GM18907 (cell line): ENCODE measurements at regions not wholly inside any gene's neighbourhood (a gene's known extent, or its start where the extent isn't known, plus 50 kb on each side); places are given as distances from the start of the nearest gene placed in this dataset.
A peak's percentile ranks its signal among the peaks of the same experiment; 100 is the strongest.

ENCODE experiments used
- ATAC-seq: cut with Tn5 transposase; IDR thresholded peaks from one replicate; pipeline ENCODE4 v1.9.1; 2021; ENCODE audit warnings: mild to moderate bottlenecking, moderate library complexity; ENCODE audit not compliant: unreplicated experiment

DNA sequence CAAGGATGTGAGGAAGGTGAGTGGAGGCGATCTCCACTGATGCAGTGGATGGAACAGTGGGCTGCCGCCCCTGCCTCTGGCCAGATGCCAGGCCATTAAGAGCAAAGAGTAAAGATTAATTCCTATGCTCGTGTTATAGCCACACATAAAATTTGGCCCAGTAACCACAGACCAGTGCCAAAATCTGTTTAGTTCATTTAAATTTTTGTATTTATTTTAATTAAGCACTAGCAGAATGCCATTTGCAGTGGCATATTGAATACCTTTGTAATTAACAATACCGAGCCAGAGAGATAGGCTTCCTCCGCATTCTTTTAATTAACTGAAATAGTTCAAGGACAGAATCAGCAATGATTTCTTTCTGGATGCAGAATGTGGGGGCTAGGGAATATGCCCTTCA lies 179.8 kb downstream of the MED10 start:
- ATAC-seq = no peak

DNA sequence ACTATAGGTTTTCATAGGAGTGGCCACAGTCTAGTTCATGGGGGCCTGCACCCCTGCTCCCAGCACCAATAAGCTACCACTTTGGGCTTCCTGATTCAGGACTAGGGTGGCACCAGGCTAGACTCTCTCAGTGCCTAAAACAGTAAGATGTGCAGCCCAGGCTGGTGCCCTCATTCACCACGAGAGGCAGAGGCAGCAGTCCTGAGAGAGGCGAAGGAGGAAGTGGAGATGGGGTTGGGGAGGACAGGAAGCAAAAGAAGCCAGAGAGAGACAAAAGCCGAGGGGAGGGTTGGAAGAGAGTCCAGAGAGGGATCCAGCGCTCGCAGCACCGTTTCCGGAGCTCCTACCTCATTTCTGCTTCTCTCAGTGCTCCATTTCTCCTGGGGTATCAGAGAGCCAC lies 180.9 kb downstream of the MED10 start:
- no peak for ATAC-seq

DNA sequence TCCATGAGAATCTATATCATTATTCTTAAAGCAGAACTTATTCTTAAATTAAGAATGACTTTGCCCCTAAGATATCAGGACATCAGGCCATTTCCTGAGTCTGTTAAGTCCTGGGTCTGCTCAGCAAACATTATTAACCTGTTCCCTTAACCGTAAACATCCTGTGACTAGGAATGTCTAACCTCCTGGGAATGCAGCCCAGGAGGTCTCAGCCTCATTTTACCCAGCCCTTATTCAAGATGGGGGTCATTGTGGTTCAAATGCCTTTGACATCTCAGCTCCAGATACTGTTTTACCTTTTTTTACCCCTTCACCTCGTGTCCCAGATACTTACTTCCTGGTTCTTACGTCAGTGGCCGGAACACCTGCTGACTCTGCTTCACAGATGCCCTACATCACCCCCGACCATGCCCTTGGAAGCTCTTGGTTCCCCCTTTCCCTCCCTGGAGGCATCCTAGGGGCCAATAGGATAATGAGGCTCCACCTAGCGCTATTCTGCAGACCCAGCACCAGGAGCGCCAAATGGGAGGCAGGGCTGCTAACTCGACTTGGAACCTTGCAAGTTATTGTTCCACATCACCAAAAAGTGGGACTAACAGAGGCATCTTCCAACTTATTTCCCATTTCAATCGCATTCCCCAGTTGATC lies 182.5 kb downstream of the MED10 start:
- no peak for ATAC-seq

DNA sequence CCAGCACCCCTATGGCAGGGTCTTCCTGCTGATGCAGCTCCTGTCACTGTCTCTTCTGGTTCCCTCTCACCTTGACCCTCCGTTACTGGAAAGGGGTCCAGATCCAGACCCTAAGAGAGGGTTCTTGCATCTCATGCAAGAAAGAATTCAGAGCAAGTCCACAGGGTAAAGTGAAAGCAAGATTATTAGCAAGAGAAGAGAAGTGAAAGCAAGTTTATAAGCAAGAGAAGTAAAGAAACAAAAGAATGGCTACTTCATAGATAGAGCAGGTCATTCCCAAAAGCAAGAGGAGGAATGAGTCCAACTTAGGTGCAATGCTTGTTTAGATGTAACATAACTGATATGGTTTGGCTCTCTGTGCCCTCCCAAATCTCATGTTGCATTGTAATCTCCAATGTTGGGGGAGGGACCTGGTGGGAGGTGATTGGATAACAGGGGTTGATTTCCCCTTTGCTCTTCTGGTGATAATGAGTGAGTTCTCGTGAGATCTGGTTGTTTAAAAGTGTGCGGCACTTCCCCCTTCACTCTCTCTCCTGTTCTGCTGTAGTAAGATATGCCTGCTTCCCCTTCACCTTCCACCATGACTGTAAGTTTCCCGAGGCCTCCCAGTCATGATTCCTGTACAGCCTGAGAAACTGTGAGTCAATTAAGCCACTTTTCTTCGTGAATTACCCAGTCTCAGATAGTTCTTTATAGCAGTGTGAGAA lies 183.3 kb downstream of the MED10 start:
- ATAC-seq = no peak

DNA sequence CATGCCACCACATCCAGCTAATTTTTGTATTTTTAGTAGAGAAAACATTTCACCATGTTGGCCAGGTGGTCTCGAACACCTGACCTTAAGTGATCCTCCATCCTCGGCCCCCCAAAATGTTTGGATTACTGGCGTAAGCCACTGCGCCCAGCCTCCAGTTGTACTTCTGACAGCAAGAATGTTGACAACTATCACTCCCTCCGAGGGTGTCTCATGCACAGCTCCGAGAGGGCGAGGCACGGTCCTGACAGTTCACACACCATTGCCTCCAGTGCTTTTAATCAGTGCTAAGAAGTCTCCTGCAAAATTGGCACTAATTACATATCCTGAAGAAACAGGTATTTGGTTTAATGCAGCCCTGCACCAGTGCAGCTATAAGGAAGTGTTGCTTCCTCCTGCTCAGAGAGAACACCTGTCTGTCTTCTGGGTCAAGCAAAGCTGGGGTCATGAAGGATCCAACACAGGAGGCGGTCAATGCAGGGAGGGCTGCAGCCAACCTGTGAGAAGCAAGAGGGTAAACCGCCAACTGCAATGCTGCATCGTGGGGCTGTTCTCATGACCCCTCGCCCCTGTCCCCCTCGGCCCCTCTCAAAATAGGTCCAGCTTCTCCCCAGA lies 184.0 kb downstream of the MED10 start:
- no peak for ATAC-seq

DNA sequence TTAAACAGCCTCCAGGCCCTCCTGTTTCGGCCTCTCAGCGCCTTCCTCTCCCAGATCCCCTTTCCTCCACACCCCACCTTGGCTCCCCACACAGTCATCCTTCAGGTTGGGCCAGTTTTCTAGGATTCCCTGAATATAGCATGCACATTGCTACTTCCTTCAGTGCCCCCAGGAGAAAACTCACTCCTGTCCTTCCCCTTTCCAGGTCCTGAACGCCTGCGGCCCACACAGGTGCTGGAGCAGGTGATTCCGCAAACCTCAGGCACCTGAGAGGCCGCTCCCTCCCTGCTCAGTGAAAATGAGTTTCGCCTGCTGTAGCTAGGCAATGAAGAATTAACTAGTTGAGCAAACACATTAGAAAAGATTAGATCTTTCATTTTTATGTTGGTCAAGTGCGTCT lies 185.0 kb downstream of the MED10 start:
- no peak for ATAC-seq

DNA sequence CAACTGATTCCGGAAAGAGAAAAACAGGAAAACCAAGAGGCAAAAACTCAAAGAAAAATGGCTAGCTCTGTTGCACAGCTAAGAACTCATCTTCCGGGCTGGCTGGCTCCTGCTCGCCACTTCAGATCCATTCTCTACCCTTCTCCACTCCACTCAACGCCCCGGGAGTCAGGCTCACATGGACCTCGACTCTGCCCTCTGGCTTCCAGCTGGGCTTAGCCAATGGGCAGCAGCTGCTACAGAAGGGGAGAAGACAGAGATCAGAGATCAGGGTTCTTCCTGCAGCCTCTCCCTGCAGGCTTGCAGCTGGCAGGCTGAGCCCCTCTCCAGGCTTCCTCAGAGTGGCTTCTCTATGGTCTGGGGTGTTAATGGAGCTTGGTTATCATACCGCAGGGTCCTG lies 187.5 kb downstream of the MED10 start:
- ATAC-seq = no peak

DNA sequence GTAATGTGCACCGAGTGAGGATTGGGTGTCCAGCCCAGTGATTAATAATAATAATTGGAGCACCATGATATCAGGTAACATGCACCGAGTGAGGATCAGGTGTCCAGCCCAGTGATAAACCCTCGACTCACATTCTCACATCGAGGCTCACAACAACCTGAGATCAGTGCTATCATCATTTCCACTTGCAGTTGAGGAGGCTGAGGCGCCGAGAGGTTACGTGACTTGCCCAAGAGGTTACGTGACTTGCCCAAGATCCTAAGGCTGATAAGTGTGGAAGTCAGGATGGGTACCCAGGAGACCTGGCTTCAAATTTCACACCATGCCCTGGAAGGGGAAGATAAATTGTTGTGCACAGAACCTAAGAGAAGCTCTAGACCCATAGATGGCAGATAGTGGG lies 189.4 kb downstream of the MED10 start:
- no peak for ATAC-seq

DNA sequence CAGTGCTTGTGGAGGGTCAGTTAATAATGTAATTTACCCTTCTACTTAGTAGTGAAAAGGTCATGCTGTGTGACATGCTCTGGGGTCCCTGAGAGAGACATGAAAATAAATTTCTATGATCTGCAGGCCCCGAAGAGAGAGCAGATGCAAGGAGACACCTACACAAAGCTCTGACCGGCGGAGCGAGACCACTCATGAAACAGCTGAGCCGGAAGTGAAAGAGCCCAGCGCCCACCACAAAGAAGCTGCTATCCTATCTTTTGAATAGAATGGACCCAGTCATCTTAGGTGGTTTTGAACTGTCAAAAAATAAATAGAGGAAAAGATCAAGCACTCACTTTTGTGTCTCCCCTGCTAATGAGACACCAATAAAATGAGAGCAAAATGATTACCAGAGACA lies 190.0 kb downstream of the MED10 start:
- ATAC-seq = peak; percentile 98

DNA sequence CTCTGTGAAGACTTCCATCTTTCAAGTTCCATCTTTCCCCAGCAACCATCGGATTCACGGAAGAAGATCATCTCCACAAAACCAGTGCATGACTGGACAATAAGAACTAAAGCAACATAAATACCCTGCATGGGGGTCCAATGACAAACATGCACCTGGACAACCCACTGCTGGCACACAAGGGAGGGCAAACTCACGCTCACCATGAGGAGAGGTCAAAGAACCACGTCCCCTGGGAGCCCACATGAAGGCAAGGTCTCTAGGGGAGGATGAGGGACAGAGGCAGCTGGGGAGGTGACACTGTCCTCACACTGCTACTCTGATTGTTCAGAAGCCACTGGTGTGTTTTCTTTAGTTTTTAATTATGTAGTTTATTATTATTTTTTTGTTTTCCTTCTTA lies 190.8 kb downstream of the MED10 start:
- ATAC-seq = no peak

DNA sequence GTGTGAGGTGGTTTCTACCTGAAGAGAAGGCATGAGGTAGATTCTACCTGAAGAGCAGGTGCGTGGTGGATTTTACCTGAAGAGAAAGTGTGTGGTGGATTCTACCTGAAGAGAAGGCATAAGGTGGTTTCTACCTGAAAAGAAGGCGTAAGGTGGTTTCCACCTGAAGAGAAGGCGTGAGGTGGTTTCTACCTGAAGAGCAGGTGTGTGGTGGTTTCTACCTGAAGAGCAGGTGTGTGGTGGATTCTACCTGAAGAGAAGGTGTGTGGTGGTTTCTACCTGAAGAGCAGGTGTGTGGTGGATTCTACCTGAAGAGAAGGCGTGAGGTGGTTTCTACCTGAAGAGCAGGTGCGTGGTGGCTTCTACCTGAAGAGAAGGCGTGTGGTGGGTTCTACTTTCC lies 192.8 kb downstream of the MED10 start:
- ATAC-seq = no peak

DNA sequence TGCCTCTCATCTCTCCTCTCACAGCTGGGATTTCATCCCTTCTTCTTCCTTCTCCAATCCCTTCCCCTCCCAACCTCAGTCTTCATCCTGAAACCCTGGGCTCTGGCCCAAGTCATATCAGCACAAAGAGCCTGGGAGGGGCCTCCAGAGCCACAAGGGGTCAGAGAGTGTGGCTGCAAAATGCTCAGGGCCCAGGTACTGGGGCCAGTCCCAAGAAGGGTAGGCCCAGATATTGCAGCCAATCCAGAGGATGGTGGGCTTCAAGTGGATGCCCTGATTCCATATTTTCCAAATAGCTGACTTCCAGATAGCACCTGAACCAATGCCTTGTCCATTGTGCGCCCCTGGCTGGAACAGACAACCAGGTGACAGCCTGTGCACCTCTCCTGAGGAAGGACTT lies 193.9 kb downstream of the MED10 start:
- no peak for ATAC-seq

DNA sequence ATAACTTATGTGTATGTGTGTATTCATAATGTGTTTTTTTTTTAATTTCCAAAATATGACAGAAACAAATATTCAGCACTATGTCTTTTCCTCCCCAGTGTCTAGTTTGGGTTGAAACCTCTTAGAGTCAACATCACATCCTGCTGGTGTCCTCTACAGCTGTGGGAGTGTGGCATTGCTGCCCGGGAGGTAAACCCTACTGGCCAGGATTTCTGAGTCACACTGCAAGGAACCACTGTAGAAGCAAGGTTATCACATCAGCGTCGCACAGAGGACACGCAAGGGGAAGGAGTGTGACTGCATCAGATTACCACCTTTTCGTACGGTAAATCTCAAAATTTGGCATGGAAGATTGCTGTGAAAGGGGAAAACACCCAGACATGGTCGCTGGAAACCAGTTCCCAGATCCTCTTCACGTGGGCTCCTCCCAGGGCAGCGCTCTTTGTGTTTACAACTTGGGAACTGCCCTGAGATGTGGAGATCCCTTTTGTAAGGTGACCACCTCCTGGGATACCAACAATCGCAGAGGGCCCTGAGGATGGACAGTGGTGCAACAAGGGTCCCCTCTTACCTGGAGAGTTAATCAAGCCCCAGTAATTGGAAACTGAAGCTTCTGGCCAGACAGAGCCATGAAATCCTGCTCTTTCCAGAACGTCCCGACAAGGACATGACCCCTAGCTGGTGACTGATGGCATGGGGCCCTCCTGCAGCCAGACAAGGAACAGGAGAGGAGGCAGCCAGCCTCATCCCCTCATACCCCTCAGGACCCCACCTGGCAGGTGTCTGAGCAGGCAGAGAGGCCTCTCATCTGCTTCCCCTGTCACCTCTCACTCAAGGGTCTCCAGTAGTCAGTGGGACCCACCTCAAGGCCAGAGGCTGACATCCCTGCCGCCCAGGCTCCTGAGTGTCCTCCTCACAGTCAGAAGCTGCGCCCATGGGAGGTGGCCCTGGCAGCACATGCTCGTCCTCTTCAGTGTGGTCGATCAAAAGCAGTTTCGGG lies 194.7 kb downstream of the MED10 start:
- no peak for ATAC-seq

DNA sequence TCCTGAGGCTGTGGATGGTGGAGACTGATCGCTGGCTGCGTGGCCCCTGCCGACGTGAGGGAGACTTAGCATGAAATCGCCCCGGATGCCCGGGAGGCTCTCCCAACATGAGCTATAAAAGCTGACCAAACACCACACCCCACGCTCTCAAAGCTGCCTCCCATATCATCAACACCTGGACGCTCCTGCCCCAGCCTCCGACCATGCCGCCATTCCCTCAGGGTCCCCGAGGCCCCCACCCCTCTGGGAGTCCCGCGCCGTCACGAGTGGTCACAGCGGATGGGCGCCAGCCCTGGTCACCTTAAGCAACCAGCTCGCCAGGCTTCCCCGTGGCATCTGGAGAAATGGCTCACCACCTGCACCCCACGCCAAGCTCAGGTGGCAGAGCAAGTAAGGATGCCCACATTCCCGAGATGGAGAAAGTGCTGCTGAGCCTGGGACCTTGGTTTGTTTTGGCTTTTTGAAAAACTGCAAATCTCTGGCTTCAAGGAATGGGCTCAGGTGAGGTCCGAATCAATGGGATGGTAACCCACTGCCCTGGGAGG lies 196.0 kb downstream of the MED10 start:
- no peak for ATAC-seq

DNA sequence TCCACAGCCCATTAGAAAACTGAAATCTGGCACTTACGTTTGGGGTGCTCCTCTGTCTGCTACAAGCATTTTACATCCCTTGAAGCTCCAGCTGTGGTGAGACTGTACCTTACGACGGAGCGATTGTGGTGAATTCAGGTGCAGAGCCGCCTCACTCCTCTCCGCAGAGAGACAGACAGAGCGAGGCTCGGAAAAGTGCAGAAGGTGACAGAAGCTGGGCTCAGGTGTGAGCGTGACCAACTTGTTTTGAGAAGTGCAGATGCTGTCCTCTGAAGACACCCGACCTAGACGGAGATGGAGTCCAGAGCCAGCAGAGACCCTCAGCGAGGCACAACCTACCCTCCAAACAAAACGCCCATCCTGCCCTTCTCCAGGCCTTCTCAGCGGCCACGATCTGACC lies 196.5 kb downstream of the MED10 start:
- ATAC-seq = no peak

DNA sequence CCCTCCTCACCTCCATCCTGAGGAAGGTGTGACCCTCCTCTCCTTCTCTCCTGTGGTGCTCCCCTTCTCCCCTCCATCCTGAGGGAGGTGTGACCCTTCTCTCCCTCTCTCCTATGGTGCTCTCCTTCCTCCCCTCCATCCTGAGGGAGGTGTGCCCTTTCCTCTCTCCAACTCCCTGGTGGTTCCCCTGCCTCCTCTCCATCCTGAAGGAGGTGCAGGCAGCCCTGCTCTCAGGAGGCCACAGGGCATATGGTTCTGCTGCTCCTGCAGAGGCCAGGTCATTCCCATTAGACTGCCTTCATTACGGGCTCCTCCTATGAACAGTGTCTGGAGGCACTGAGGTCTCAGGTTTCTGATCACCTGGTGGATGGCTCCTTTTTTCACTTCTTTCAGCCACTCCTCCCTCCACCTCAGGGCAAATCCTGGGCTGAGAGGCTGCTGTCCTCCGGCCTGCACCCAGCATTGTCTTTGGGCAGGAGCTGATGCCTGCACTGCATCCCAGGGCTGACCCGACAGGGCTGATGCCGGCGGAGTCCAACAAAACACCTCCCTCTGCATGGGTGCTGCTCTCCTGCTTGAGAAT lies 197.1 kb downstream of the MED10 start:
- no peak for ATAC-seq

DNA sequence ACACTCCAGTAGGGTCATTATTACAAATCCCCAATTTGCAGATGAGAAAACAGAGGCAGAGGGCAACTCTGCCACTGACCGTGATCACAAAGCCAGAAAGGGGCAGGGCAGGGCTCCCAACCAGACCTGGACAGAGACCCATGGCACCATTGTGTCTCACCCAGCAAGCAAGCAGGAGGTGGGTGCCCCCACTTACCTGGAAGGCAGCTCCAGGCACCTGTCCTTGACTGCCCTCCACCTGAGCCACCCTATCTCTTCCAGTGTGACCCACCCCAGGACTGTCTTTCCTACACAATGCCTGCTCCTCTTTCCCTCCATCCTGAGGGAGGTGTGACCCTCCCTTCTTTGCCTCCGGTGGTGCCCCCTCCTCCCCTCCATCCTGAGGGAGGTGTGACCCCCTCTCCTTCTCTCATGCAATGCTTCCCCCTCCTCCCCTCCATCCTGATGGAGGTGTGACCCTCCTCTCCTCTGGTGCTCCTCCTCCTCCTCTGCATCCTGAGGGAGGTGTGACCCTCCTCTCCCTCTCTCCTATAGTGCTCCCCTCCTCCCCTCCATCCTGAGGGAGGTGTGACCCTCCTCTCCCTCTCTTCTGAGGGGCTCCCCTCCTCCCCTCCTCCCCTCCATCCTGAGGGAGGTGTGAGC lies 198.0 kb downstream of the MED10 start:
- no peak for ATAC-seq

DNA sequence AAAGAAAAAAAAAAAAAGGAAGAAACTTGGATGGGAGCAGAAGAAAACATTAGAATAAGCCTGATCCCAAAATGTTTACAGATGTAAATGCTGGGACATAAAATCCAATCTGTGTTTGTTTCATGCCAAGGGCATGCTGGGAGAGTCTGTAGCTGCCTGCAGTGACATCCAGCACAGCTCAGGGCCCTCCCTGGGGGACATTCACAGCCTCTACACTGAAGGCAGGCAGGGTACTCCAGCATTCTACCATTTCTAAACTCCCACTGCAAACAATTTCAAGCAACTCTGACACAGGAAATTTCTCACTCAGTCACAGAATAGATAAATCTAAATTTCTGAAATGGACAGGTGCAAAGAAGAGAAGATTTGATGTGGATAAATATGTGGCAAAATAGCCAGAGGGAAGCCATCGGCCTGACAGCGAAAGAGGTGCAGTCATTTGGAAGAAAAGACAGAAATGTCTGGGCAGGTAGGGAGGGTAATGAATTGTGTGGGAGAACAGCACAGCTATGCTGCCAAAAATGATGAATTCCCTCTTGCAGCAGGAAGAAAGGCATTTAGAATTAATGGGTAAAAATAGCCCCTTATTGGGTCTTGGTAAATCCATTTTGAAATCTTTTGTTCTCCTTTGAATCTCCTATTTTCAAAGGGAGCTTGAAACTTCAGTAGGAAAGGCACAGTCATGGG lies 199.4 kb downstream of the MED10 start:
- no peak for ATAC-seq

DNA sequence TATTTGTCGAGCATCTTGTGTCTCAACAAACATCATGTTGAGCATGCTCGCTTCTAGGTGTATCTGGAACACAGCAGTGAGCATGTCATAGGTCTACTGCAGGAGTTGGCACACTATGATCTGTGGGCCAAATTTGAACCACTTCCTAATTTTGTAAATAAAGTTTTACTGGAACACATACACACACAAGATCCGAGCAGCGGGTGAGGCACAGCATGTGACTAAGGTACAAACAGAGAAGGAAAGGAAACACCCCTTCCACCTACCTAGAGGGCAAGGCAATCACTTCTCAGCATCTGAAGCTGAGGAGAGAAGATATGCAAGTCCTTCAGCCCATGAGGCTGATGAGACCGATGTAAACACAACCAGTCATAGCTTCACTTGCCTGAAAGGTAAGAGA lies 200.4 kb downstream of the MED10 start:
- ATAC-seq = no peak
